IMR-90 (cell line): ENCODE measurements at regions not wholly inside any gene's neighbourhood (a gene's known extent, or its start where the extent isn't known, plus 50 kb on each side); places are given as distances from the start of the nearest gene placed in this dataset.

Experiments
- ATAC-seq: fragments of 200-7000 bp; cut with Tn5 transposase; 2 replicates; pipeline ENCODE4 v1.9.1; 2020; ENCODE audit warnings: low read depth, mild to moderate bottlenecking, moderate library complexity
- BruUV-seq: library from RNA; stranded (reverse); fragments of 400-500 nt; replicated peaks from 2 replicates; lab custom pipeline; 2021; lab: Mats Ljungman, UMichigan
- CTCF ChIA-PET: fragments of 300-600 bp; formaldehyde crosslinking; extraction: SDS; loops from one replicate; lab custom pipeline; 2021; ENCODE audit warnings: antibody characterized with exemption; lab: Yijun Ruan, JAX
- POLR2A ChIA-PET: fragments of 300-600 bp; sonication (Branson Sonifier 250); formaldehyde crosslinking; loops from one replicate; lab custom pipeline; 2022; ENCODE audit warnings: antibody characterized with exemption; ENCODE audit not compliant: unreplicated experiment; lab: Charles Lee
- DNase-seq: peaks from one replicate; pipeline ENCODE4 v3.0.0; 2013
- H2AFZ ChIP-seq: replicated peaks from 2 replicates; pipeline ENCODE3; 2013; ENCODE audit warnings: low read length, mild to moderate bottlenecking; ENCODE audit not compliant: poor library complexity
- H2AK5ac ChIP-seq: 2 replicates; pipeline ENCODE4 v1.6.1; 2013; ENCODE audit warnings: low read depth, low read length, inconsistent platforms
- H2AK9ac ChIP-seq: replicated peaks from 2 replicates; pipeline ENCODE3; 2013; ENCODE audit warnings: mild to moderate bottlenecking, low read depth, low read length, moderate library complexity; ENCODE audit not compliant: poor library complexity
- H2BK120ac ChIP-seq: 2 replicates; pipeline ENCODE4 v1.6.1; 2013; ENCODE audit warnings: low read depth, low read length, inconsistent platforms
- H2BK15ac ChIP-seq: 3 replicates; pipeline ENCODE4 v1.6.1; 2013; ENCODE audit warnings: low read depth, low read length, inconsistent platforms
- H2BK20ac ChIP-seq: 2 replicates; pipeline ENCODE4 v1.6.1; 2013; ENCODE audit warnings: low read depth, mild to moderate bottlenecking, inconsistent platforms, low read length, moderate library complexity
- H2BK5ac ChIP-seq: 2 replicates; pipeline ENCODE4 v1.6.1; 2013; ENCODE audit warnings: mild to moderate bottlenecking, low read depth, low read length, inconsistent platforms; ENCODE audit not compliant: poor library complexity, severe bottlenecking
- H3K14ac ChIP-seq: replicated peaks from 2 replicates; pipeline ENCODE4 v1.6.1; 2013; ENCODE audit warnings: low read depth, low read length, inconsistent platforms
- H3K18ac ChIP-seq: 2 replicates; pipeline ENCODE4 v1.6.1; 2013; ENCODE audit warnings: low read depth, low read length, control low read depth
- H3K23ac ChIP-seq: 2 replicates; pipeline ENCODE4 v1.6.1; 2013; ENCODE audit warnings: low read depth, low read length, inconsistent platforms
- H3K27ac ChIP-seq: 2 replicates; pipeline ENCODE4 v1.5.1; 2013; ENCODE audit warnings: mild to moderate bottlenecking, control low read depth, low read length; ENCODE audit not compliant: insufficient read depth
- H3K27me3 ChIP-seq: 2 replicates; pipeline ENCODE4 v1.6.1; 2013; ENCODE audit warnings: low read length; ENCODE audit not compliant: control insufficient read depth, insufficient read depth
- H3K36me3 ChIP-seq: 2 replicates; pipeline ENCODE4 v1.6.1; 2013; ENCODE audit warnings: low read length, mixed read lengths; ENCODE audit not compliant: control insufficient read depth, insufficient read depth
- H3K4ac ChIP-seq: 2 replicates; pipeline ENCODE4 v1.6.1; 2013; ENCODE audit warnings: low read depth, low read length, inconsistent platforms
- H3K4me1 ChIP-seq: 2 replicates; pipeline ENCODE4 v1.6.1; 2013; ENCODE audit warnings: low read length, mixed read lengths; ENCODE audit not compliant: control insufficient read depth, insufficient read depth
- H3K4me2 ChIP-seq: 2 replicates; pipeline ENCODE4 v1.6.1; 2013; ENCODE audit warnings: low read depth, mild to moderate bottlenecking, control low read depth, low read length, moderate library complexity
- H3K4me3 ChIP-seq: 2 replicates; pipeline ENCODE4 v1.5.1; 2013; ENCODE audit warnings: low read depth, mild to moderate bottlenecking, control low read depth, low read length, moderate library complexity; ENCODE audit not compliant: insufficient read depth
- H3K56ac ChIP-seq: 2 replicates; pipeline ENCODE4 v1.6.1; 2013; ENCODE audit warnings: low read length, inconsistent platforms; ENCODE audit not compliant: insufficient read depth; ENCODE audit errors: extremely low read depth
- H3K79me1 ChIP-seq, 2 experiments: 2 replicates each; pipeline ENCODE4 v1.6.1; 2013; ENCODE audit warnings: low read length in 2 of 2, inconsistent platforms in 1 of 2, low read depth in 1 of 2
- H3K9ac ChIP-seq: 2 replicates; pipeline ENCODE4 v1.6.1; 2013; ENCODE audit warnings: low read depth, low read length, control low read depth
- H3K9me1 ChIP-seq: 2 replicates; pipeline ENCODE4 v1.6.1; 2013; ENCODE audit warnings: low read length, inconsistent platforms; ENCODE audit not compliant: insufficient read depth
- H3K9me3 ChIP-seq: 2 replicates; pipeline ENCODE4 v1.6.1; 2013; ENCODE audit warnings: low read length; ENCODE audit not compliant: control insufficient read depth, insufficient read depth
- H4K20me1 ChIP-seq: 2 replicates; pipeline ENCODE4 v1.6.1; 2013; ENCODE audit warnings: low read length, inconsistent platforms; ENCODE audit not compliant: insufficient read depth
- H4K5ac ChIP-seq: 2 replicates; pipeline ENCODE4 v1.6.1; 2013; ENCODE audit warnings: mild to moderate bottlenecking, low read depth, low read length, control low read depth
- H4K8ac ChIP-seq, 2 experiments: 2 replicates each; pipeline ENCODE4 v1.6.1; 2013; ENCODE audit warnings: low read depth in 2 of 2, low read length in 2 of 2, control low read depth in 1 of 2, inconsistent platforms in 1 of 2
- H4K91ac ChIP-seq: 2 replicates; pipeline ENCODE4 v1.6.1; 2013; ENCODE audit warnings: low read depth, low read length, inconsistent platforms; ENCODE audit not compliant: insufficient read depth
- BHLHE40 ChIP-seq: fragments of 150-350 bp; IDR thresholded peaks from 2 replicates; pipeline ENCODE4 v1.6.1; 2016; ENCODE audit warnings: mild to moderate bottlenecking, low read depth, low read length
- CEBPB ChIP-seq: IDR thresholded peaks from 2 replicates; pipeline ENCODE4 v1.6.1; 2012; ENCODE audit warnings: low read depth, low read length, improper control_type of control experiment
- CHD1 ChIP-seq: IDR thresholded peaks from 2 replicates; pipeline ENCODE4 v1.6.1; 2012; ENCODE audit warnings: low read depth, low read length, improper control_type of control experiment
- CTCF ChIP-seq: conservative IDR thresholded peaks from 2 replicates; pipeline ENCODE4 v1.5.1; 2012; ENCODE audit warnings: mild to moderate bottlenecking, low read depth, low read length, improper control_type of control experiment
- ELK1 ChIP-seq: fragments of 150-350 bp; IDR thresholded peaks from 2 replicates; pipeline ENCODE4 v1.6.1; 2016; ENCODE audit warnings: low read depth, mild to moderate bottlenecking, low read length, moderate library complexity, borderline replicate concordance
- FOS ChIP-seq: fragments of 150-350 bp; IDR thresholded peaks from 2 replicates; pipeline ENCODE4 v1.6.1; 2016; ENCODE audit warnings: low read depth, low read length
- MAFK ChIP-seq: IDR thresholded peaks from 2 replicates; pipeline ENCODE4 v1.6.1; 2012; ENCODE audit warnings: low read depth, low read length, improper control_type of control experiment
- MAZ ChIP-seq: IDR thresholded peaks from 2 replicates; pipeline ENCODE4 v1.6.1; 2012; ENCODE audit warnings: low read depth, mild to moderate bottlenecking, low read length, improper control_type of control experiment, moderate library complexity, borderline replicate concordance
- MXI1 ChIP-seq: IDR thresholded peaks from 2 replicates; pipeline ENCODE4 v1.6.1; 2012; ENCODE audit warnings: low read depth, mild to moderate bottlenecking, low read length, moderate library complexity, borderline replicate concordance
- NFE2L2 ChIP-seq: fragments of 150-350 bp; IDR thresholded peaks from 2 replicates; pipeline ENCODE4 v1.6.1; 2016; ENCODE audit warnings: low read depth, mild to moderate bottlenecking, low read length
- POLR2A ChIP-seq: IDR thresholded peaks from 2 replicates; pipeline ENCODE4 v1.6.1; 2012; ENCODE audit warnings: mild to moderate bottlenecking, low read depth, low read length
- RAD21 ChIP-seq: IDR thresholded peaks from 2 replicates; pipeline ENCODE4 v1.6.1; 2012; ENCODE audit warnings: low read length, improper control_type of control experiment
- RCOR1 ChIP-seq: IDR thresholded peaks from 2 replicates; pipeline ENCODE4 v1.6.1; 2012; ENCODE audit warnings: mild to moderate bottlenecking, low read length, improper control_type of control experiment; ENCODE audit not compliant: insufficient replicate concordance
- RFX5 ChIP-seq: IDR thresholded peaks from 2 replicates; pipeline ENCODE4 v1.8.0; 2012; ENCODE audit warnings: low read depth, mild to moderate bottlenecking, low read length, moderate library complexity
- SMC3 ChIP-seq: fragments of 150-350 bp; IDR thresholded peaks from 2 replicates; pipeline ENCODE4 v1.6.1; 2016; ENCODE audit warnings: low read depth, mild to moderate bottlenecking, antibody characterized with exemption, low read length, moderate library complexity
- USF2 ChIP-seq: fragments of 150-350 bp; IDR thresholded peaks from 2 replicates; pipeline ENCODE4 v1.6.1; 2017; ENCODE audit warnings: mild to moderate bottlenecking, antibody characterized with exemption, low read length, low read depth
- WGBS, 2 experiments: methylation state at CpG; one replicate each; pipeline versions ENCODE4 v1.1.5 to v1.1.7; 2013; ENCODE audit warnings: missing lambda C conversion rate in 2 of 2; ENCODE audit not compliant: insufficient read length in 1 of 2; ENCODE audit errors: extremely low coverage in 2 of 2; 5-methylcytosine and 5-hydroxymethylcytosine counted together
- dilution Hi-C: fragments of 300-500 bp; cut with HindIII; formaldehyde crosslinking; loops from one replicate; pipeline ENCODE4 v1.14.3; 2018; ENCODE audit warnings: low sequenced_read_pairs; ENCODE audit not compliant: unreplicated experiment
- in situ Hi-C: fragments of 300-500 bp; cut with MboI; formaldehyde crosslinking; loops from 3 replicates; pipeline ENCODE4 v1.14.3; 2019; ENCODE audit warnings: low sequenced_read_pairs, inconsistent platforms, mixed read lengths
- intact Hi-C: fragments of 100-400 bp; cut with micrococcal nuclease; formaldehyde crosslinking; loops from 2 replicates; pipeline ENCODE4 v1.10.0; 2022

GRCh38 chr1:5571861-5572401 lies 420.3 kb downstream of the NPHP4 start:
- Histone ChIP-seq H4K91ac (no peak overlapping the region), H2BK15ac (no peak overlapping the region), H3K4me2 (no peak overlapping the region), H3K27me3 (no peaks in the 10 kb centered on the region), H4K20me1 (no peaks in the 10 kb centered on the region), H3K4me1 (no peaks in the 10 kb centered on the region), H3K56ac (no peak overlapping the region), H3K23ac (no peak overlapping the region), H3K36me3 (no peaks in the 10 kb centered on the region), H4K5ac (no peak overlapping the region), H2AK9ac (no peak overlapping the region), H3K4me3 (no peak overlapping the region), H3K27ac (no peak overlapping the region), H2AFZ (no peak overlapping the region), H2AK5ac (no peak overlapping the region), H2BK120ac (no peak overlapping the region), H3K79me1 (no peaks in the 10 kb centered on the region), H3K9ac (no peak overlapping the region), H3K18ac (no peak overlapping the region), H3K14ac (no peak overlapping the region), H4K8ac (no peak overlapping the region), H3K9me3 (peaks cover 41% of the 10 kb centered on the region), H3K9me1 (no peaks in the 10 kb centered on the region), H3K4ac (no peak overlapping the region), H2BK20ac (no peak overlapping the region), H2BK5ac (no peak overlapping the region)
- CTCF ChIA-PET = no interaction called here
- 35% methylated on average over 3 of the region's 11 CpGs; no CpG with 5 or more reads in 1 of the 2 experiments for WGBS, 2 experiments
- TF ChIP-seq MAZ (no peak), BHLHE40 (no peak), ELK1 (no peak), MAFK (no peak), SMC3 (no peak), RAD21 (no peak), FOS (no peak), NFE2L2 (no peak), USF2 (no peak), MXI1 (no peak), CTCF (no peak), RFX5 (no peak), POLR2A (no peak), CHD1 (no peak), CEBPB (no peak), RCOR1 (no peak)
- in situ Hi-C loops = no loop called here
- intact Hi-C loops = no loop called here
- POLR2A ChIA-PET = no interaction called here
- dilution Hi-C loops = no loop called here
- no TSS peak for BruUV-seq
- no peak for ATAC-seq
- no peak for DNase-seq
